GM18867 (cell line): ENCODE measurements at regions not wholly inside any gene's neighbourhood (a gene's known extent, or its start where the extent isn't known, plus 50 kb on each side); places are given as distances from the start of the nearest gene placed in this dataset.

Experiments used
- ATAC-seq: cut with Tn5 transposase; IDR thresholded peaks from one replicate; pipeline ENCODE4 v1.9.1; 2021; ENCODE audit warnings: mild to moderate bottlenecking, moderate library complexity; ENCODE audit not compliant: unreplicated experiment

GRCh38 chr3:25265284-25265683, 162.8 kb upstream of the RARB start:
- no peak for ATAC-seq

GRCh38 chr3:25266677-25267076, 161.4 kb upstream of the RARB start:
- ATAC-seq, result no peak

- no peak for ATAC-seq
These were observed 156.0 kb upstream of the RARB start for GRCh38 chr3:25272090-25272489.

GRCh38 chr3:25273582-25274171, 154.4 kb upstream of the RARB start:
- no peak for ATAC-seq

- ATAC-seq, result no peak
These were observed 150.6 kb upstream of the RARB start for GRCh38 chr3:25277503-25277902.

GRCh38 chr3:25281041-25281731, 146.9 kb upstream of the RARB start:
- ATAC-seq, result no peak

GRCh38 chr3:25281732-25282126, 146.3 kb upstream of the RARB start:
- ATAC-seq, result no peak

GRCh38 chr3:25283613-25284012, 144.4 kb upstream of the RARB start:
- ATAC-seq, result no peak

GRCh38 chr3:25284249-25284648, 143.8 kb upstream of the RARB start:
- no peak for ATAC-seq

GRCh38 chr3:25287291-25287884, 140.7 kb upstream of the RARB start:
- no peak for ATAC-seq

GRCh38 chr3:25288413-25288812, 139.7 kb upstream of the RARB start:
- no peak for ATAC-seq

GRCh38 chr3:25289156-25289555, 138.9 kb upstream of the RARB start:
- ATAC-seq, result no peak

- ATAC-seq, result no peak
These were observed 138.4 kb upstream of the RARB start for GRCh38 chr3:25289663-25290062.

- no peak for ATAC-seq
These were observed 136.6 kb upstream of the RARB start for GRCh38 chr3:25291481-25291905.

GRCh38 chr3:25292036-25292435, 136.0 kb upstream of the RARB start:
- no peak for ATAC-seq

GRCh38 chr3:25292595-25292994, 135.5 kb upstream of the RARB start:
- no peak for ATAC-seq

GRCh38 chr3:25293736-25294135, 134.3 kb upstream of the RARB start:
- no peak for ATAC-seq

GRCh38 chr3:25294169-25294805, 133.8 kb upstream of the RARB start:
- ATAC-seq, result no peak

- ATAC-seq, result no peak
These were observed 130.1 kb upstream of the RARB start for GRCh38 chr3:25297667-25298585.

GRCh38 chr3:25300141-25300540, 127.9 kb upstream of the RARB start:
- no peak for ATAC-seq

- ATAC-seq, result no peak
These were observed 123.1 kb upstream of the RARB start for GRCh38 chr3:25304916-25305315.
